Fibroblast of mammary gland (primary cell): ENCODE measurements at regions not wholly inside any gene's neighbourhood (a gene's known extent, or its start where the extent isn't known, plus 50 kb on each side); places are given as distances from the start of the nearest gene placed in this dataset.

Experiments used
- DNase-seq: peaks from one replicate; pipeline ENCODE4 v3.0.0-alpha.2; 2010; ENCODE audit warnings: low read depth
- H3K4me3 ChIP-seq: 2 replicates; pipeline ENCODE4 v1.5.1; 2011; ENCODE audit warnings: low read depth, mild to moderate bottlenecking, low read length, moderate library complexity; ENCODE audit not compliant: control insufficient read depth
- TF ChIP-seq, protein P1 (sequence below): conservative IDR thresholded peaks from 2 replicates; pipeline ENCODE4 v1.5.1; 2011; ENCODE audit warnings: low read depth, low read length, inconsistent platforms; ENCODE audit not compliant: control insufficient read depth, insufficient read depth

DNA sequence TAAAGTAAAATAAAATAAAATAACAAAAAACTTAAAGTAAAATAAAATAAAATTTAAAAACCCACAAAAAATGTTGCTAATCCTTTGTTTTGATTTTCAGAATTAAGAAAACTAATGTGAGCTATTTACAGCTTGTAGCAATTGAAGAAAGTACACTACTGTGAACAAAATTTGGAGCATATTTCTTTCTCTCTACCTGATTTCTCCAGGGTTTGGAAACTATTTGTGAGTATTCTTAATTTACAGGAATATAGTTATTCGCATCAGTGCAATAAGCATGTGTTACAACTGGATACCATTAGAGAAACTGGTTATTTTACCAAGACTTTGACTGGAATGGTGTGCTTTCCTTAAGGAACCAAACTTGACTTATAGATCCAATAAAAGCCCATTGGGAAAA, 86.1 kb upstream of the CNOT2 start:
- no peak overlapping the region for H3K4me3 ChIP-seq
- DNase-seq, result no peak
- TF ChIP-seq, protein P1, sequence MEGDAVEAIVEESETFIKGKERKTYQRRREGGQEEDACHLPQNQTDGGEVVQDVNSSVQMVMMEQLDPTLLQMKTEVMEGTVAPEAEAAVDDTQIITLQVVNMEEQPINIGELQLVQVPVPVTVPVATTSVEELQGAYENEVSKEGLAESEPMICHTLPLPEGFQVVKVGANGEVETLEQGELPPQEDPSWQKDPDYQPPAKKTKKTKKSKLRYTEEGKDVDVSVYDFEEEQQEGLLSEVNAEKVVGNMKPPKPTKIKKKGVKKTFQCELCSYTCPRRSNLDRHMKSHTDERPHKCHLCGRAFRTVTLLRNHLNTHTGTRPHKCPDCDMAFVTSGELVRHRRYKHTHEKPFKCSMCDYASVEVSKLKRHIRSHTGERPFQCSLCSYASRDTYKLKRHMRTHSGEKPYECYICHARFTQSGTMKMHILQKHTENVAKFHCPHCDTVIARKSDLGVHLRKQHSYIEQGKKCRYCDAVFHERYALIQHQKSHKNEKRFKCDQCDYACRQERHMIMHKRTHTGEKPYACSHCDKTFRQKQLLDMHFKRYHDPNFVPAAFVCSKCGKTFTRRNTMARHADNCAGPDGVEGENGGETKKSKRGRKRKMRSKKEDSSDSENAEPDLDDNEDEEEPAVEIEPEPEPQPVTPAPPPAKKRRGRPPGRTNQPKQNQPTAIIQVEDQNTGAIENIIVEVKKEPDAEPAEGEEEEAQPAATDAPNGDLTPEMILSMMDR, result no peak

GRCh38 chr12:70165450-70165849, 77.8 kb upstream of the CNOT2 start:
- H3K4me3 ChIP-seq, result no peak overlapping the region
- DNase-seq, result no peak
- TF ChIP-seq, protein P1, result no peak

- no peak overlapping the region for H3K4me3 ChIP-seq
- TF ChIP-seq, protein P1, result no peak
- DNase-seq, result no peak
Measured at GRCh38 chr12:70176290-70176689, 66.9 kb upstream of the CNOT2 start.

DNA sequence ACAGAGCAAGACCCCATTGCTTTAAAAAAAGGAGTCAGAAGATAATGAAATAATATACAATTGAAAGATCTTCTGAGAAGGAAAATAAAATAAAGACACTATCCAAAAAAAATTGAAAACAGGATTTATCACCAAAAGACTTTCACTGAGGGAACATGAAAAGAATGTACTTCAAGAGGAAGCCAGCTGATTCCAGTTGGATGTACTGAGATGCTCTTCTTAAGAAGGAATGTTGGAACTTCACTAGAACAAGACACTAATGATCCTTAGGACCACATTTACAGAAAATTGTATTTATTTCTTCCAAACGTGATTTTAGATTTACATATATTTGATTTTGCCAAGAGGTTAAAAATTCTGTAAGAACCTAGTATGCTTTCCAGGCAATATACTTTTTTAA, 65.6 kb upstream of the CNOT2 start:
- H3K4me3 ChIP-seq, result no peak overlapping the region
- DNase-seq, result no peak
- TF ChIP-seq, protein P1, result no peak

GRCh38 chr12:70178038-70178437, 65.2 kb upstream of the CNOT2 start:
- no peak overlapping the region for H3K4me3 ChIP-seq
- peak; percentile 35 for DNase-seq
- TF ChIP-seq, protein P1, result no peak

- TF ChIP-seq, protein P1, result no peak
Measured at GRCh38 chr12:70180130-70180529, 63.1 kb upstream of the CNOT2 start.

GRCh38 chr12:70185301-70185700, 57.9 kb upstream of the CNOT2 start:
- DNase-seq, result no peak
- TF ChIP-seq, protein P1, result no peak
- H3K4me3 ChIP-seq, result no peak overlapping the region

More at GRCh38 chr12:70180130-70180529, 63.1 kb upstream of the CNOT2 start:
- no peak overlapping the region for H3K4me3 ChIP-seq
- no peak for DNase-seq
